B cell (primary cell): ENCODE measurements at regions not wholly inside any gene's neighbourhood (a gene's known extent, or its start where the extent isn't known, plus 50 kb on each side); places are given as distances from the start of the nearest gene placed in this dataset.

Experiments used
- EZH2 ChIP-seq: IDR thresholded peaks from 2 replicates; pipeline ENCODE4 v1.6.1; 2012; ENCODE audit warnings: borderline replicate concordance, low read depth, mild to moderate bottlenecking, moderate library complexity, low read length; ENCODE audit not compliant: insufficient read depth, poor library complexity, severe bottlenecking
- TF ChIP-seq, protein P1 (sequence below): fragments of 200-600 bp; IDR thresholded peaks from one replicate; pipeline ENCODE4 v1.8.0; 2022; ENCODE audit warnings: antibody characterized with exemption, mild to moderate bottlenecking

DNA sequence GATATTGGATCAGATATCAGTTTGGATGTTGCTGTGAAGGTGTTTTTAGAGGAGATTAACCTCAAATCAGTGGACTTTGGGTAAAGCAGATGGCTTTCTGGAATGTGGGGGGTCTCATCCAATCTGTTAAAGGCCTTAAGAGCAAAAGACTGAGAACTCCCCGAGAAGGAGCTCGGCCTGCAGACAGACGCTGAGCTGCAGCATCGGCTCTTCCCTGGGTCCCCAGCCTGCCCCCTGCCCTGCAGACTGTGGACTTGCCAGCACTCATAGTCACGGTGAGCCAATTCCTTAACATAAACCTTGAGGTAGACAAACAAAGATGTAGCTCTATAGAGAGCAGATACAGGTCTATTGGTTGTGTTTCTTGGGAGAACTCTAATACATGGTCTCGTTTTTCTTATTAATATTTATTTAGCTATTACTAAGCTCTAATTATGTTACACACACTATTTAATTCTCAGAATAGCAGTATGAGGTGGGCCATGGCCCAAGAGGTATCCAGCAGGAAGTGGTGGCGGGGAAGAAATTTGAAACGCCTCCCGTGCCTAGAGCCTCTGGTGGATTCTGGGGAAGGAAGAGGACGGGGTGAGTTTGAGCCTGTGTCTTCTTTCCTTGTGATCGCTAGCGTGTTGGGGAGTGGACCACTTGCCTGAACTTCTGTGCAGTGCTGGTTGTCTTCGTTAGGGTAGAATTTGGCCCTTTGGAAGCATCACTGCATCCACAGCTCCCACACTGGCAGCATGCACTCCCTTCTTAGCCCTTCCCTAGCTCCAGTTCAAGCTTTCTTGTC, 305.3 kb downstream of the TEX29 start:
- TF ChIP-seq, protein P1, sequence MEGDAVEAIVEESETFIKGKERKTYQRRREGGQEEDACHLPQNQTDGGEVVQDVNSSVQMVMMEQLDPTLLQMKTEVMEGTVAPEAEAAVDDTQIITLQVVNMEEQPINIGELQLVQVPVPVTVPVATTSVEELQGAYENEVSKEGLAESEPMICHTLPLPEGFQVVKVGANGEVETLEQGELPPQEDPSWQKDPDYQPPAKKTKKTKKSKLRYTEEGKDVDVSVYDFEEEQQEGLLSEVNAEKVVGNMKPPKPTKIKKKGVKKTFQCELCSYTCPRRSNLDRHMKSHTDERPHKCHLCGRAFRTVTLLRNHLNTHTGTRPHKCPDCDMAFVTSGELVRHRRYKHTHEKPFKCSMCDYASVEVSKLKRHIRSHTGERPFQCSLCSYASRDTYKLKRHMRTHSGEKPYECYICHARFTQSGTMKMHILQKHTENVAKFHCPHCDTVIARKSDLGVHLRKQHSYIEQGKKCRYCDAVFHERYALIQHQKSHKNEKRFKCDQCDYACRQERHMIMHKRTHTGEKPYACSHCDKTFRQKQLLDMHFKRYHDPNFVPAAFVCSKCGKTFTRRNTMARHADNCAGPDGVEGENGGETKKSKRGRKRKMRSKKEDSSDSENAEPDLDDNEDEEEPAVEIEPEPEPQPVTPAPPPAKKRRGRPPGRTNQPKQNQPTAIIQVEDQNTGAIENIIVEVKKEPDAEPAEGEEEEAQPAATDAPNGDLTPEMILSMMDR: no peak
- TF ChIP-seq EZH2: no peak
